K562 (cell line): ENCODE measurements at regions not wholly inside any gene's neighbourhood (a gene's known extent, or its start where the extent isn't known, plus 50 kb on each side); places are given as distances from the start of the nearest gene placed in this dataset.

Experiments used
- ATAC-seq: fragments of 200-7000 bp; cut with Tn5 transposase; 3 replicates; pipeline ENCODE4 v1.9.1; 2020; ENCODE audit warnings: moderate library complexity
- BruUV-seq: library from RNA; stranded (reverse); fragments of 400-500 nt; replicated peaks from 2 replicates; lab custom pipeline; 2021; lab: Mats Ljungman, UMichigan
- CTCF ChIA-PET: fragments of 300-600 bp; formaldehyde crosslinking; extraction: SDS; loops from one replicate; lab custom pipeline; 2021; ENCODE audit warnings: low intra/inter-chr PET ratio; lab: Yijun Ruan, JAX
- POLR2A ChIA-PET: fragments of 300-600, 350-650 bp; sonication (Branson Sonifier 250); formaldehyde crosslinking; extraction: SDS; loops from one replicate; lab custom pipeline; 2021; ENCODE audit warnings: antibody characterized with exemption, inconsistent platforms; lab: Yijun Ruan, JAX
- DNase-seq, 4 experiments: peaks; one replicate each; pipeline versions ENCODE4 v3.0.0 to v3.0.0-alpha.2; 2011 to 2018; ENCODE audit warnings: low spot score in 3 of 4, mixed read lengths in 3 of 4; ENCODE audit errors: extremely low read depth in 1 of 4
- FAIRE-seq: peaks from 2 replicates; lab custom pipeline; 2011; peaks lifted over from hg19 to GRCh38; lab: Jason Lieb, UNC
- H2AFZ ChIP-seq: 2 replicates; pipeline ENCODE4 v1.6.0; 2011; ENCODE audit warnings: low read depth, low read length, control low read depth, inconsistent platforms
- H3K27ac ChIP-seq: fragments of 200-600 bp; 3 replicates; pipeline ENCODE4 v1.8.0; 2011; ENCODE audit warnings: low read depth, mild to moderate bottlenecking, control low read depth, inconsistent platforms, low read length, moderate library complexity, mixed read lengths; ENCODE audit errors: extremely low read depth
- H3K27me3 ChIP-seq, 2 experiments: fragments of 300-600 bp in 1 of 2; 2 replicates in 1 of 2; 3 replicates in 1 of 2; pipeline versions ENCODE4 v1.6.0 to v1.8.0; 2011; ENCODE audit warnings: inconsistent platforms in 2 of 2, low read length in 2 of 2, mild to moderate bottlenecking in 1 of 2, mixed read lengths in 1 of 2, moderate library complexity in 1 of 2; ENCODE audit not compliant: control insufficient read depth in 2 of 2, insufficient read depth in 2 of 2
- H3K36me3 ChIP-seq: fragments of 300-600 bp; 3 replicates; pipeline ENCODE4 v1.8.0; 2011; ENCODE audit warnings: mild to moderate bottlenecking, low read length, inconsistent platforms; ENCODE audit not compliant: control insufficient read depth, insufficient read depth
- H3K4me1 ChIP-seq, 2 experiments: fragments of 200-600 bp in 1 of 2; replicated peaks in 1 of 2; 2 replicates in 1 of 2; 3 replicates in 1 of 2; pipeline versions ENCODE4 v1.5.1 to v1.8.0; 2011; ENCODE audit warnings: inconsistent platforms in 2 of 2, low read length in 2 of 2, mild to moderate bottlenecking in 1 of 2, mixed read lengths in 1 of 2, moderate library complexity in 1 of 2; ENCODE audit not compliant: control insufficient read depth in 2 of 2, insufficient read depth in 2 of 2
- H3K4me2 ChIP-seq: 2 replicates; pipeline ENCODE4 v1.6.1; 2011; ENCODE audit warnings: low read length, control low read depth, inconsistent platforms, mixed read lengths; ENCODE audit not compliant: insufficient read depth
- H3K4me3 ChIP-seq: fragments of 200-600 bp; sonication (generic), shearing (Covaris generic); 2 replicates; pipeline ENCODE4 v1.5.1; 2016; ENCODE audit warnings: control low read depth, inconsistent platforms
- H3K79me2 ChIP-seq: fragments of 200-600 bp; 3 replicates; pipeline ENCODE4 v1.8.0; 2011; ENCODE audit warnings: low read length, inconsistent platforms; ENCODE audit not compliant: control insufficient read depth, insufficient read depth
- H3K9ac ChIP-seq, 2 experiments: 2 replicates each; pipeline versions ENCODE4 v1.6.0 to v1.6.1; 2011; ENCODE audit warnings: low read depth in 2 of 2, low read length in 2 of 2, control low read depth in 1 of 2, inconsistent platforms in 1 of 2, mild to moderate bottlenecking in 1 of 2, mixed read lengths in 1 of 2; ENCODE audit not compliant: insufficient read depth in 1 of 2
- H3K9me1 ChIP-seq: one replicate; pipeline ENCODE4 v1.6.0; 2011; ENCODE audit warnings: inconsistent platforms, mild to moderate bottlenecking, low read length, moderate library complexity; ENCODE audit not compliant: control insufficient read depth, insufficient read depth
- H3K9me3 ChIP-seq: replicated peaks from 2 replicates; pipeline ENCODE4 v1.5.1; 2011; ENCODE audit warnings: low read depth, low read length, inconsistent platforms; ENCODE audit not compliant: control insufficient read depth, insufficient read depth
- H4K20me1 ChIP-seq: replicated peaks from 2 replicates; pipeline ENCODE4 v1.6.1; 2011; ENCODE audit warnings: low read length, inconsistent platforms, mixed read lengths; ENCODE audit not compliant: control insufficient read depth, insufficient read depth
- ZBTB7A ChIP-seq: IDR thresholded peaks from 2 replicates; pipeline ENCODE4 v1.6.1; 2011; ENCODE audit warnings: low read depth, mild to moderate bottlenecking, low read length, moderate library complexity, borderline replicate concordance; ENCODE audit not compliant: control insufficient read depth
- ZEB2 ChIP-seq: fragments of 450-650 bp; IDR thresholded peaks from 2 replicates; pipeline ENCODE4 v1.6.1; 2016
- ZNF740 ChIP-seq, 3 experiments: fragments of 200-800 bp in 1 of 3; sonication (Bioruptor generic) in 1 of 3; sonication (generic) in 1 of 3; formaldehyde crosslinking in 1 of 3; IDR thresholded peaks; 2 replicates each; pipeline versions ENCODE4 v1.6.1 to v1.8.0; 2016 to 2022; ENCODE audit warnings: mild to moderate bottlenecking in 2 of 3, missing compliant biosample characterization in 2 of 3, missing genetic modification characterization in 2 of 3, missing genetic modification reagents in 1 of 3
- WGBS: fragments of 100-300 bp; shearing (Covaris generic); methylation state at CpG from one replicate; pipeline ENCODE4 v1.1.6; 2016; ENCODE audit warnings: low coverage, mixed read lengths; ENCODE audit not compliant: insufficient coverage; ENCODE audit errors: missing lambda C conversion rate; 5-methylcytosine and 5-hydroxymethylcytosine counted together
- in situ Hi-C: fragments of 300-500 bp; cut with MboI; formaldehyde crosslinking; loops from 4 replicates; pipeline ENCODE4 v1.15.0; 2018; ENCODE audit warnings: inconsistent platforms, mixed read lengths
- intact Hi-C: fragments of 100-400 bp; cut with micrococcal nuclease; formaldehyde crosslinking; loops from 2 replicates; pipeline ENCODE4 v1.14.2; 2022
- TF ChIP-seq, protein P1 (sequence below): fragments of 200-800 bp; sonication (Bioruptor generic); IDR thresholded peaks from 2 replicates; pipeline ENCODE4 v1.6.1; 2017; ENCODE audit warnings: missing genetic modification characterization, missing compliant biosample characterization

- ChIA-PET CTCF (no interaction called here), POLR2A (no interaction called here)
- ATAC-seq (peak; percentile 24), DNase-seq (peak; percentile 22 to 55 (median 38)), FAIRE-seq (no peak)
- H3K9ac ChIP-seq, result peak overlapping the region; percentile 66 to 92; a peak in 3 of 4 replicates
- in situ Hi-C loops (no loop called here), intact Hi-C loops (no loop called here)
- H3K9me1 ChIP-seq, result no peaks in the 10 kb centered on the region
- 0 out of 2 replicates have a peak overlapping the region, but pooled peaks have one; percentile 40 for H2AFZ ChIP-seq
- no peaks in the 10 kb centered on the region for H3K27me3 ChIP-seq
- peak overlapping the region; percentile 80 for H3K27ac ChIP-seq
- H3K9me3 ChIP-seq, result no peaks in the 10 kb centered on the region
- H4K20me1 ChIP-seq, result peaks cover 12% of the 10 kb centered on the region; the same call in 1 of the 2 replicates
- TF ChIP-seq, protein P1, sequence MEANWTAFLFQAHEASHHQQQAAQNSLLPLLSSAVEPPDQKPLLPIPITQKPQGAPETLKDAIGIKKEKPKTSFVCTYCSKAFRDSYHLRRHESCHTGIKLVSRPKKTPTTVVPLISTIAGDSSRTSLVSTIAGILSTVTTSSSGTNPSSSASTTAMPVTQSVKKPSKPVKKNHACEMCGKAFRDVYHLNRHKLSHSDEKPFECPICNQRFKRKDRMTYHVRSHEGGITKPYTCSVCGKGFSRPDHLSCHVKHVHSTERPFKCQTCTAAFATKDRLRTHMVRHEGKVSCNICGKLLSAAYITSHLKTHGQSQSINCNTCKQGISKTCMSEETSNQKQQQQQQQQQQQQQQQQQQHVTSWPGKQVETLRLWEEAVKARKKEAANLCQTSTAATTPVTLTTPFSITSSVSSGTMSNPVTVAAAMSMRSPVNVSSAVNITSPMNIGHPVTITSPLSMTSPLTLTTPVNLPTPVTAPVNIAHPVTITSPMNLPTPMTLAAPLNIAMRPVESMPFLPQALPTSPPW (CRISPR knock-in tag), result peak; percentile 48
- peak; percentile 17; the same call in 1 of the 2 replicates for TF ChIP-seq ZBTB7A
- no peak for TF ChIP-seq ZEB2
- 0 out of 2 replicates have a peak, but pooled peaks have one; percentile 64 for TF ChIP-seq ZNF740 (CRISPR knock-in tag; IDR thresholded peaks at IDR 0.05)
- TF ChIP-seq ZNF740 (tag; IDR thresholded peaks at IDR 0.05), result 0 out of 4 replicates have a peak, but pooled peaks of 1 of the 2 experiments have one; percentile 32
- BruUV-seq, result no TSS peak
- peak overlapping the region; percentile 71 for H3K4me3 ChIP-seq
- peaks cover 6 to 41% of the 10 kb centered on the region in 2 experiments; a peak in 4 of 5 replicates for H3K4me1 ChIP-seq
- H3K79me2 ChIP-seq, result peaks cover 56% of the 10 kb centered on the region
- peak overlapping the region; percentile 82 for H3K4me2 ChIP-seq
- H3K36me3 ChIP-seq, result no peaks in the 10 kb centered on the region
- 0% methylated on average over 4 of the region's 36 CpGs for WGBS
Observed at GRCh38 chr22:25404556-25404927, 159.9 kb upstream of the GRK3 start.
